SK-N-MC (cell line): ENCODE measurements at regions not wholly inside any gene's neighbourhood (a gene's known extent, or its start where the extent isn't known, plus 50 kb on each side); places are given as distances from the start of the nearest gene placed in this dataset.

ENCODE experiments used
- EZH2 ChIP-seq: fragments of 200-600 bp; sonication (generic); IDR thresholded peaks from one replicate; pipeline ENCODE4 v1.6.1; 2017; ENCODE audit warnings: antibody characterized with exemption
- POLR2AphosphoS5 ChIP-seq: IDR thresholded peaks from 2 replicates; pipeline ENCODE4 v1.6.1; 2012; ENCODE audit warnings: mild to moderate bottlenecking, low read depth, low read length, borderline replicate concordance

DNA sequence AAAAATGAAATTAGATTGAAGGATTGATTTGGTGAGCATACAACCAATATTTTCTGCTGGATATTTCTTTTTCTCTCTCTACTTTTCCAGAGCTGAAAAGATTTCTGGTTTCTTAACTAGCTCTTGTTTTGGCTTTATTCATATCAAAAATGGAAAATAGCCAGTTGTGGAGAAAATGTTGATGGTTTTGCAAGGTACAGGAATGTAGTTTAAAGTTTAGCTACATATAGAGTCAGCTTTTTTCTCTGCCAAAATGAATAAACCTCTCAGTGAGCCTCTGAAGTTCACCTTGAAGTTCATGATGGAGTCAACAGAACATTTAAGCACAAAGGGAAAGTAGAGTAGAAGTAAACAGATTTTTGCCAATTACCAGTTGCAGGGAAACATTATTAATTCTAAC is 720.5 kb upstream of the ALCAM start:
- TF ChIP-seq POLR2AphosphoS5 (no peak), EZH2 (no peak)
